K562 (cell line): ENCODE measurements at regions not wholly inside any gene's neighbourhood (a gene's known extent, or its start where the extent isn't known, plus 50 kb on each side); places are given as distances from the start of the nearest gene placed in this dataset.

Experiments used
- ARID1B ChIP-seq: fragments of 450-650 bp; IDR thresholded peaks from 2 replicates; pipeline ENCODE4 v1.6.1; 2016; ENCODE audit warnings: antibody characterized with exemption, mild to moderate bottlenecking, inconsistent platforms
- FUS ChIP-seq: fragments of 200-400 bp; formaldehyde crosslinking; optimal IDR thresholded peaks from 2 replicates; pipeline ENCODE3; 2017; ENCODE audit warnings: low read depth, low read length
- HMG20B ChIP-seq: fragments of 250-450 bp; sonication (Bioruptor Pico); IDR thresholded peaks from 2 replicates; pipeline ENCODE4 v1.5.0; 2021; ENCODE audit warnings: mild to moderate bottlenecking
- MAFK ChIP-seq: IDR thresholded peaks from 2 replicates; pipeline ENCODE4 v1.6.1; 2011; ENCODE audit warnings: low read length, improper control_type of control experiment
- MGA ChIP-seq: fragments of 450-650 bp; IDR thresholded peaks from 2 replicates; pipeline ENCODE4 v1.6.1; 2016; ENCODE audit warnings: mild to moderate bottlenecking, moderate library complexity
- POLR2AphosphoS2 ChIP-seq: IDR thresholded peaks from 2 replicates; pipeline ENCODE4 v1.6.1; 2012; ENCODE audit warnings: low read length, improper control_type of control experiment
- RBM34 ChIP-seq: fragments of 200-400 bp; formaldehyde crosslinking; IDR thresholded peaks from 2 replicates; pipeline ENCODE4 v1.6.1; 2018; ENCODE audit warnings: low read length, borderline replicate concordance; ENCODE audit not compliant: insufficient read depth
- TOE1 ChIP-seq, 2 experiments: fragments of 450-650 bp in 1 of 2; sonication (generic) in 1 of 2; formaldehyde crosslinking in 1 of 2; IDR thresholded peaks; 2 replicates each; pipeline versions ENCODE4 v1.7.1 to v1.8.0; 2016 to 2022; ENCODE audit warnings: borderline replicate concordance in 2 of 2, mild to moderate bottlenecking in 2 of 2, antibody characterized with exemption in 1 of 2, inconsistent platforms in 1 of 2, low read depth in 1 of 2, missing genetic modification reagents in 1 of 2, moderate library complexity in 1 of 2
- TF ChIP-seq, protein P1 (sequence below): fragments of 450-650 bp; IDR thresholded peaks from 2 replicates; pipeline ENCODE4 v1.6.1; 2016; ENCODE audit warnings: low read depth

DNA sequence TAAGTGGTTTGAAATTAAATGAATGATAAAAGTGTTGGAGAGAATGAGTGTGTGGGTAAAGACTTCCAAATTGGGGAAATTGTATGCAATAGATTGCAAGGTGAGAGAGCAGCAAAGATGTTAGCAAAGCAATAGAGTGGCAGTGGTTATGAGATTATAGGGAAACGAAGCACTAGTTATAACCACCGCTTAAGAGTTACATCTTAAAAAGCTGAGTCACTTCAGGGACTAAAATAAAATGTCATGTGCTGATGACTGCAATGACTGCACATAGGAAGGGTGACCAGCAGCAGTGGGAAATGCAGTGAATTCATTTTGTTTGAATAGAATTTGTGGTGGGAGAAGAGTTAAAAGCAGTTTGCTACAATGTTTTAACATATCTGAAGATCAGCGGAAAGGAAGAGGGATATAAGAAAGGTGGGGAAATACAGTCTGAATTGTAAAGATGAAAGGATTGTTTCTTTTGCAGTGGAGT lies 127.3 kb downstream of the RAP2B start (continued):
- TF ChIP-seq MGA (peak; percentile 75), POLR2AphosphoS2 (no peak), RBM34 (no peak), HMG20B (CRISPR knock-in tag) (no peak), ARID1B (peak; percentile 74), MAFK (peak; percentile 89), TOE1 (IDR thresholded peaks at IDR 0.05; ENCODE audit: borderline replicate concordance) (peak; percentile 74), TOE1 (CRISPR knock-in tag; IDR thresholded peaks at IDR 0.05; ENCODE audit: borderline replicate concordance, low read depth) (no peak), FUS (no peak)
- TF ChIP-seq, protein P1, sequence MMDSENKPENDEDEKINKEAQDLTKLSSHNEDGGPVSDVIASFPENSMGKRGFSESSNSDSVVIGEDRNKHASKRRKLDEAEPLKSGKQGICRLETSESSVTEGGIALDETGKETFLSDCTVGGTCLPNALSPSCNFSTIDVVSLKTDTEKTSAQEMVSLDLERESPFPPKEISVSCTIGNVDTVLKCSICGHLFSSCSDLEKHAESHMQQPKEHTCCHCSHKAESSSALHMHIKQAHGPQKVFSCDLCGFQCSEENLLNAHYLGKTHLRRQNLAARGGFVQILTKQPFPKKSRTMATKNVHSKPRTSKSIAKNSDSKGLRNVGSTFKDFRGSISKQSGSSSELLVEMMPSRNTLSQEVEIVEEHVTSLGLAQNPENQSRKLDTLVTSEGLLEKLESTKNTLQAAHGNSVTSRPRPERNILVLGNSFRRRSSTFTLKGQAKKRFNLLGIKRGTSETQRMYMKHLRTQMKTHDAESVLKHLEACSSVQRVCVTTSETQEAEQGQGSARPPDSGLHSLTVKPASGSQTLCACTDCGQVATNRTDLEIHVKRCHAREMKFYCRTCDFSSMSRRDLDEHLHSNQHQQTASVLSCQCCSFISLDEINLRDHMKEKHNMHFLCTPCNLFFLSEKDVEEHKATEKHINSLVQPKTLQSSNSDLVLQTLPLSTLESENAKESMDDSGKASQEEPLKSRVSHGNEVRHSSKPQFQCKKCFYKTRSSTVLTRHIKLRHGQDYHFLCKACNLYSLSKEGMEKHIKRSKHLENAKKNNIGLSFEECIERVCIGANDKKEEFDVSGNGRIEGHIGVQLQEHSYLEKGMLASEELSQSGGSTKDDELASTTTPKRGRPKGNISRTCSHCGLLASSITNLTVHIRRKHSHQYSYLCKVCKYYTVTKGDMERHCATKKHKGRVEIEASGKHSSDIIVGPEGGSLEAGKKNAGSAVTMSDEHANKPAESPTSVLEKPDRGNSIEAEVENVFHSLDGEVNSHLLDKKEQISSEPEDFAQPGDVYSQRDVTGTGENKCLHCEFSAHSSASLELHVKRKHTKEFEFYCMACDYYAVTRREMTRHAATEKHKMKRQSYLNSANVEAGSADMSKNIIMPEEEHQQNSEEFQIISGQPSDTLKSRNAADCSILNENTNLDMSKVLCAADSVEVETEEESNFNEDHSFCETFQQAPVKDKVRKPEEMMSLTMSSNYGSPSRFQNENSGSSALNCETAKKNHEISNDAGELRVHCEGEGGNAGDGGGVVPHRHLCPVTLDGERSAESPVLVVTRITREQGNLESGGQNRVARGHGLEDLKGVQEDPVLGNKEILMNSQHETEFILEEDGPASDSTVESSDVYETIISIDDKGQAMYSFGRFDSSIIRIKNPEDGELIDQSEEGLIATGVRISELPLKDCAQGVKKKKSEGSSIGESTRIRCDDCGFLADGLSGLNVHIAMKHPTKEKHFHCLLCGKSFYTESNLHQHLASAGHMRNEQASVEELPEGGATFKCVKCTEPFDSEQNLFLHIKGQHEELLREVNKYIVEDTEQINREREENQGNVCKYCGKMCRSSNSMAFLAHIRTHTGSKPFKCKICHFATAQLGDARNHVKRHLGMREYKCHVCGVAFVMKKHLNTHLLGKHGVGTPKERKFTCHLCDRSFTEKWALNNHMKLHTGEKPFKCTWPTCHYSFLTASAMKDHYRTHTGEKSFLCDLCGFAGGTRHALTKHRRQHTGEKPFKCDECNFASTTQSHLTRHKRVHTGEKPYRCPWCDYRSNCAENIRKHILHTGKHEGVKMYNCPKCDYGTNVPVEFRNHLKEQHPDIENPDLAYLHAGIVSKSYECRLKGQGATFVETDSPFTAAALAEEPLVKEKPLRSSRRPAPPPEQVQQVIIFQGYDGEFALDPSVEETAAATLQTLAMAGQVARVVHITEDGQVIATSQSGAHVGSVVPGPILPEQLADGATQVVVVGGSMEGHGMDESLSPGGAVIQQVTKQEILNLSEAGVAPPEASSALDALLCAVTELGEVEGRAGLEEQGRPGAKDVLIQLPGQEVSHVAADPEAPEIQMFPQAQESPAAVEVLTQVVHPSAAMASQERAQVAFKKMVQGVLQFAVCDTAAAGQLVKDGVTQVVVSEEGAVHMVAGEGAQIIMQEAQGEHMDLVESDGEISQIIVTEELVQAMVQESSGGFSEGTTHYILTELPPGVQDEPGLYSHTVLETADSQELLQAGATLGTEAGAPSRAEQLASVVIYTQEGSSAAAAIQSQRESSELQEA: no peak
